CD4-positive, alpha-beta T cell treated with Interleukin-12 subunit alpha and Interleukin-12 subunit beta, for 1 hour (primary cell): ENCODE measurements at regions not wholly inside any gene's neighbourhood (a gene's known extent, or its start where the extent isn't known, plus 50 kb on each side); places are given as distances from the start of the nearest gene placed in this dataset.

ENCODE experiments used
- DNase-seq: peaks from one replicate; pipeline ENCODE4 v3.0.0-alpha.2; 2020

- no peak for DNase-seq
Measured at GRCh38 chr16:79293836-79294460, 306.6 kb downstream of the MAF start.

DNA sequence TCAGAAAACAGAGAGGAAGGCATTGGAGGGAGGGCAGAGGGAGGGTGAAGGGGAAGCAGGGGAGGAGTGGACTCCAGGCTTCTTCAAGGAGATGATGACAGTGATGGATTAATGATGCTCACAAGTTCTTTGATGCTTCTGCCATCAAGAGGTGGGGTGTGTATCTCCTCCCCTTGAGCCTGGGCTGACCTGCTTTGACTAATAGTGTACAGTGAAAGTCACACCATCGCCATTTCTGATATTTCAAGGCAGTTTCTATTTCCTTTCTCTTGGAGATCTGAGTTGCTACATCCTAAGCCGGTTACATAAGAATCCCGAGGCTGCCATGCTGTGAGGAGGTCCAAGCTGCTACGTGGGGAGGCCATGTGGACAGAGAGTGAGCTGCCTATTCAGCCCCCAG lies 312.5 kb downstream of the MAF start:
- DNase-seq: no peak

DNA sequence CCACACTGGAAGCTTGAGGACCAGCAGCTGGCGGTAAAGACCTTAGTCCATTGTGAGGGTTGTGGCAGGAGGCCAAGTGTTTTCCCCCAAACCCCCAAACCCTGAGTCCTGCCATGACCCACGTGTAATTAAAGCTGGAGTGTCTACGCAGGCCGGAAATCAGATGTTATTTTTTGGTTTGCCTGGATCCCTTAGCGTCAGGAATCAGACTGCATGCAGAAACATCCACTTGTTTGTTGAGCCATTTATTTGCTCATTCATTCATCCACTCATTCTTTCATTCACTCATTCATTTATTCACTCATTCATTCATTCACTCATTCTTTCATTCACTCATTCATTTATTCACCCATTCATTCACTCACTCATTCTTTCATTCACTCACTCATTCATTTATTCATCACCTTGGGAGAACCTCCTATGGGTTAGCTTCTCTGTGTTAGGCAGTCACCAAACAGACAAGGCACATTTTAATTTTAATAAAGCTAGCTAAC lies 313.1 kb downstream of the MAF start:
- no peak for DNase-seq

DNA sequence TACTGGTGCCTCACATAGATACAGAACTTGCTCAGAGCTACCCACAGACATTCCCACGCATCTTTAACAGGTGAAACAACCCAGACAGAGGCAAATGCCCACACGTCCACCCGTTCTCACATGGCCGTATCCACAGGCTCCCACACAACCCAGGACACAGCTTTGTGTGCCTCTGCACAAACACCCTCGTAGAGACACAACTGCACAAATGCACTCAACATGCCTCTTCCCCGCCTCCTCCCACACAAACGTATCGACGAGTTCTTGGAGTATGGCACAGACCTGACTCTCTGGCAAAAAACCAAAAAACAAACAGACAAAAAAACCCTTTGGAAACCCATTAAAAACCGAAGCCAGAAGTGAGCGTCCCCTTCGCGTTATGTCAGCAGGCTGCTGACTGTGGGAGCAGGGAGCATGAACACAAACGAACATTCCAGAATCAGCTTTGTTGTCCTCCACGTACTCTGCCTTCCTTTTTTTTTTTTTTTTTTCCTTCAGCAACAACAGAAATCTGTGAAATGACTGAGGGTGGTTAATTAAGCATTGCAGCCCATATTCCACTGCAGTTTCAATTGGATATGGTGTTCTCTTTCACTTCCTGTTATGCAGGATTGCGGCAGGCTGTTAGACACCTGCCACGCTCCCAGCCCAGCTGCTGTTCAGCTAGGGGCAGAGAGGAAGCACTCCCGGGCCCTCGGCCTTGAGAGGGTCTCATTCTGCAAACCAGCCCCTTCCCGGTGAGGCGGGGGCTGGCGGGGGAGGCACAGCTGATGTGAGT lies 313.7 kb downstream of the MAF start:
- peak; percentile 43 for DNase-seq

GRCh38 chr16:79284766-79285165 lies 315.8 kb downstream of the MAF start:
- no peak for DNase-seq

- peak; percentile 60 for DNase-seq
Measured at GRCh38 chr16:79283578-79283977, 317.0 kb downstream of the MAF start.

- no peak for DNase-seq
Measured at GRCh38 chr16:79282806-79283205, 317.7 kb downstream of the MAF start.

GRCh38 chr16:79278506-79278905 lies 322.0 kb downstream of the MAF start:
- peak; percentile 69 for DNase-seq

DNA sequence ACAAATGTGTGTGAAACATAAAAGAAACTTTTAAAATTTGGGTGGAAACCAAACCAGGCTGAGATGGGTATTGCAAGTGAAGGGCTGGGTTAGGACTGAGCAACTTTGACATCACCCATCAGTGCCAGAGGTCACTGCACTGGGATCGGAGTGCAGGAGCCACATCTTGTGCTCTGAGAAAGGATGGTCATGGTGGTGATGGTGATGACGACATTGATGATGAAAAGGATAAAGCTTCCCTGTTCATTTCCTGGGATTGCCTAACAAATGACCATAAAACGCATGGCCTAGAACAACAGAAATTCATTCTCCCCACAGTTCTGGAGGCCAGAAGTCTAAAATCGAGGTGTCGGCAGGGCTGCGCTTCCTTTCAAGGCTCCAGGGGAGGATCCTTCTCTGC lies 324.0 kb downstream of the MAF start:
- no peak for DNase-seq

- no peak for DNase-seq
Measured at GRCh38 chr16:79274264-79274663, 326.3 kb downstream of the MAF start.

DNA sequence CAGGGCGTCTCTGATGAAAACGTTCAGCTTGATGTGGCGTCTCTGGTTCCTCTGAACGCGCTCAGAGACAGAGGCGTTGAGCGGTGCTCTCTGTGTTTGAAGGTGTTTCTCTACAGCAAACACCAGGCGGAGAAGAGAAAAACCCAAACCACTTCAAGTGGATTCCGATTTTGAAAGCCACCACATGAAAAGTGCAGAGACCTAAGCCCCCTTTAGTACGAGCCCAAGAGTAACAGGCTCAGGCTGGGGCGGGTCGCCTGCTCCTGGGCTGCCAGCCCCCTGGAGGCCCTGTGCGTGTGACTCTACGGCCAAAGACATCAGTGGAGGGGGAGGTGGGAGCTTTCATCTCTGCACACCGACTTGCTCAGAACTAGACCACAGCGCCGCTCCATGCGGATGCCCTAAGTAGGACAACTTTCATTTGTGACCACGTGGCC lies 328.4 kb downstream of the MAF start:
- peak; percentile 64 for DNase-seq

DNA sequence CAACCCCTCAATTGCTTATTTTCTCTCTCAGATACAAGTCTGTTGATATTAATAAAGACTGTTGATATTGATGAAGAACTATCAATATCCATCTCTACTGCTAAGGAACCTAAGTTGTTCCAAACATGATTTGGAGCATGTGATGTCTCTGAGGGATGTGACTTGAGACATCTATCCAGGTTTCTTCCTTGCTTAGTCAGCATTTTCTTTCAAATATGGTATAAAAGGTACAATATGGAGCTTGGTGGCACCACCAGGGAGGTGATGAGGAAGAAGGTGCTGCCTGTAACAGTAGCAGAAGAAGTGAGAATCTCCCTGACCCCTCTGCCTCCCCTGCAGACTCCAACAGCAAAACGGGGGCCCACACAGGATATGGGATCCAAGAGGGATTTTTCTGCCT lies 329.0 kb downstream of the MAF start:
- DNase-seq: no peak

- DNase-seq: no peak
Measured at GRCh38 chr16:79270011-79270410, 330.5 kb downstream of the MAF start.

GRCh38 chr16:79269211-79269863 lies 331.2 kb downstream of the MAF start:
- peak; percentile 44 for DNase-seq

- no peak for DNase-seq
Measured at GRCh38 chr16:79267781-79268180, 332.8 kb downstream of the MAF start.

DNA sequence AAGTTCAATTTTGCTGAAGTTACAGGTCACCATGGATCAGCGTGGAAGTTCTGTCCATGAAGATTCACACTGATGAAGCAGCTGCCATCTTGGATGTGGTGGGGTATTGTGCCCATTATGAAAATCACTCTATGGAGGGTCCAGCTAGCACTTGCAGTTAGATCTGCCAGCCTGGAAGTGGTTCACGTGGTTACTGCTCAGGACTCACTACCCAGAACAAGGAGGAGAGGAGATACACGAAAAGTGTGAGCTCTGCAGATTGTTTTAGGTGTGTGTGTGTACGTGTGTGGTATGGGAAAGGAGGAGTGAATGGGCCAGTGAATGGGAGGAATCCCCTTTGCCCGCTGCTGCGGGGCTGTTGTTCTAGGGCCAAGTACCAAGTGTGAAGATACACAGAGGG lies 333.4 kb downstream of the MAF start:
- no peak for DNase-seq

GRCh38 chr16:79265701-79266100 lies 334.8 kb downstream of the MAF start:
- no peak for DNase-seq

GRCh38 chr16:79265196-79265595 lies 335.3 kb downstream of the MAF start:
- DNase-seq: no peak

- DNase-seq: no peak
Measured at GRCh38 chr16:79264237-79265109, 336.1 kb downstream of the MAF start.

- no peak for DNase-seq
Measured at GRCh38 chr16:79263425-79263824, 337.1 kb downstream of the MAF start.
